HG02588 (cell line): ENCODE measurements at regions not wholly inside any gene's neighbourhood (a gene's known extent, or its start where the extent isn't known, plus 50 kb on each side); places are given as distances from the start of the nearest gene placed in this dataset.
"Not testable (repeated sequence)": the region's sequence is repeated elsewhere in the genome, so short reads cannot be mapped to it uniquely, and the experiment has no call there.

Source experiments
- ATAC-seq: cut with Tn5 transposase; IDR thresholded peaks from one replicate; pipeline ENCODE4 v1.9.1; 2021; ENCODE audit warnings: mild to moderate bottlenecking, moderate library complexity; ENCODE audit not compliant: unreplicated experiment

GRCh38 chr3:103564116-103564515, 1129.3 kb downstream of the ZPLD1 start:
- not testable (repeated sequence) for ATAC-seq

- no peak for ATAC-seq
Measured at GRCh38 chr3:103585809-103586208, 1151.0 kb downstream of the ZPLD1 start.

- no peak for ATAC-seq
Measured at GRCh38 chr3:103589770-103590169, 1155.0 kb downstream of the ZPLD1 start.

- no peak for ATAC-seq
Measured at GRCh38 chr3:103600844-103601243, 1166.0 kb downstream of the ZPLD1 start.

GRCh38 chr3:103601666-103602065, 1166.9 kb downstream of the ZPLD1 start:
- ATAC-seq = no peak

GRCh38 chr3:103609472-103609871, 1174.7 kb downstream of the ZPLD1 start:
- no peak for ATAC-seq

GRCh38 chr3:103613397-103614156, 1178.8 kb downstream of the ZPLD1 start:
- no peak for ATAC-seq

- ATAC-seq = no peak
Measured at GRCh38 chr3:103614719-103615118, 1179.9 kb downstream of the ZPLD1 start.

- no peak for ATAC-seq
Measured at GRCh38 chr3:103617961-103618360, 1183.1 kb downstream of the ZPLD1 start.

GRCh38 chr3:103624271-103624670, 1189.5 kb downstream of the ZPLD1 start:
- no peak for ATAC-seq

- ATAC-seq = no peak
Measured at GRCh38 chr3:103629391-103629790, 1194.6 kb downstream of the ZPLD1 start.

GRCh38 chr3:103644450-103644849, 1209.6 kb downstream of the ZPLD1 start:
- ATAC-seq = no peak

GRCh38 chr3:103653996-103654395, 1219.2 kb downstream of the ZPLD1 start:
- ATAC-seq = no peak

- ATAC-seq = no peak
Measured at GRCh38 chr3:103657756-103658155, 1222.9 kb downstream of the ZPLD1 start.

- ATAC-seq = no peak
Measured at GRCh38 chr3:103660810-103661209, 1226.0 kb downstream of the ZPLD1 start.

GRCh38 chr3:103662591-103662990, 1227.8 kb downstream of the ZPLD1 start:
- ATAC-seq = no peak

- no peak for ATAC-seq
Measured at GRCh38 chr3:103672346-103672745, 1237.5 kb downstream of the ZPLD1 start.

- no peak for ATAC-seq
Measured at GRCh38 chr3:103684904-103685303, 1250.1 kb downstream of the ZPLD1 start.

- no peak for ATAC-seq
Measured at GRCh38 chr3:103685939-103686338, 1251.1 kb downstream of the ZPLD1 start.

GRCh38 chr3:103690536-103690935, 1255.7 kb downstream of the ZPLD1 start:
- ATAC-seq = no peak

- ATAC-seq = no peak
Measured at GRCh38 chr3:103693831-103694230, 1259.0 kb downstream of the ZPLD1 start.

GRCh38 chr3:103698646-103699045, 1263.8 kb downstream of the ZPLD1 start:
- ATAC-seq = no peak

GRCh38 chr3:103699228-103699627, 1264.4 kb downstream of the ZPLD1 start:
- ATAC-seq = no peak
